Tibial nerve (tissue), 4 donors: ENCODE measurements at regions not wholly inside any gene's neighbourhood (a gene's known extent, or its start where the extent isn't known, plus 50 kb on each side); places are given as distances from the start of the nearest gene placed in this dataset.

Source experiments
- DNase-seq, 2 donors: peaks; one replicate each; pipeline ENCODE4 v3.0.0-alpha.2; 2019; ENCODE audit warnings: low spot score in 2 of 2
- H3K27ac ChIP-seq, 4 donors: fragments of 200-600 bp; sonication (generic) in 3 of 4; one replicate each; pipeline ENCODE4 v1.5.1; 2017 to 2019; ENCODE audit warnings: mild to moderate bottlenecking in 1 of 4
- H3K27me3 ChIP-seq, 2 donors: fragments of 200-600 bp; sonication (generic) in 1 of 2; one replicate each; pipeline versions ENCODE4 v1.5.1 to v1.6.0; 2017 to 2019
- H3K36me3 ChIP-seq, 3 donors: fragments of 200-600 bp; sonication (generic); one replicate each; pipeline ENCODE4 v1.5.1; 2018 to 2019
- H3K4me1 ChIP-seq, 4 donors: fragments of 200-600 bp; sonication (generic) in 3 of 4; one replicate each; pipeline ENCODE4 v1.5.1; 2017 to 2019
- H3K4me3 ChIP-seq, 4 donors: fragments of 200-600 bp; sonication (generic) in 3 of 4; one replicate each; pipeline ENCODE4 v1.5.1; 2017 to 2019; ENCODE audit warnings: mild to moderate bottlenecking in 1 of 4, moderate library complexity in 1 of 4
- H3K9me3 ChIP-seq, 4 donors: fragments of 200-600 bp; sonication (generic) in 3 of 4; one replicate each; pipeline ENCODE4 v1.5.1; 2017 to 2019
- CTCF ChIP-seq, 5 experiments: fragments of 200-600 bp in 3 of 5; fragments of 450-650 bp in 2 of 5; sonication (generic) in 3 of 5; IDR thresholded peaks; one replicate each; pipeline ENCODE4 v1.5.1; 2016 to 2019; ENCODE audit warnings: antibody characterized with exemption in 5 of 5, mild to moderate bottlenecking in 3 of 5, moderate library complexity in 2 of 5
- EP300 ChIP-seq, 2 donors: sonication (generic); formaldehyde crosslinking; IDR thresholded peaks; one replicate each; pipeline ENCODE4 v1.6.1; 2017; ENCODE audit warnings: antibody characterized with exemption in 2 of 2, mild to moderate bottlenecking in 1 of 2
- POLR2A ChIP-seq, 2 donors: fragments of 450-650 bp; IDR thresholded peaks; one replicate each; pipeline ENCODE4 v1.6.1; 2017; ENCODE audit warnings: antibody characterized with exemption in 2 of 2, mild to moderate bottlenecking in 2 of 2, moderate library complexity in 2 of 2
- WGBS, 2 donors: methylation state at CpG; one replicate each; pipeline ENCODE4 v1.1.5; 2018; 5-methylcytosine and 5-hydroxymethylcytosine counted together

DNA sequence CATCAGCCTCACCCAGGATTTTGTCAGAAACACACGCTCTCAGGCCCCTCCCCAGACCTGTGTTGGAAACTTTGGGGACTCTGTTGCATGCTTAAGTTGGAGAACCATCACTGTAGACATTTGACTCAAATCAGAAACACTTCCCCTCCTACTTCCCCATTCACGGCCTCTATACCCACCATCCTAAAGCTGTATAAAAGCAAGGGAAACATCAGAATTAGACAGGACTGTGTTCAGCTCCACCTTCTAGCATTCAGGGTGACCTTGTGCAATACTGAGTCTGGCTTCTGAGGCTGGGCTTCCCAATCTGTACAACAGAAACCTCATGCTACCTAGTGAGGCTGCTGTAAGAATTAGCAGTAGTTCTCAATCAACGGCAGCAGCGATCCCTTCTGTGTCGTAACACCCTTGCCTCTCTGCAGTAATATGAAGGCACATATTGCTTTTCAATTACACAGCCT is 252.3 kb downstream of the LY86 start:
- peaks cover 0 to 6% (median 0%) of the 10 kb centered on the region in 4 donors for H3K4me1 ChIP-seq
- H3K9me3 ChIP-seq, result peaks cover 0 to 4% (median 1%) of the 10 kb centered on the region in 4 donors
- no peaks in the 10 kb centered on the region for H3K27me3 ChIP-seq
- TF ChIP-seq CTCF (IDR thresholded peaks at IDR 0.05) (no peak), EP300 (IDR thresholded peaks at IDR 0.05) (no peak)
- DNase-seq, result no peak
- 81 to 90% methylated on average over 5 of the region's 5 CpGs for WGBS, 2 donors
- no peaks in the 10 kb centered on the region for H3K36me3 ChIP-seq
- no peak overlapping the region for H3K4me3 ChIP-seq
- no peak overlapping the region for H3K27ac ChIP-seq

GRCh38 chr6:6841571-6841970 is 253.1 kb downstream of the LY86 start:
- WGBS, 2 donors, result 43 to 62% methylated on average over 3 of the region's 3 CpGs
- Histone ChIP-seq H3K27me3 (no peaks in the 10 kb centered on the region), H3K4me1 (peaks cover 0 to 6% (median 0%) of the 10 kb centered on the region in 4 donors), H3K9me3 (peaks cover 0 to 10% (median 2%) of the 10 kb centered on the region in 4 donors), H3K36me3 (no peaks in the 10 kb centered on the region), H3K4me3 (no peak overlapping the region), H3K27ac (peak overlapping the region in 1 of 4 donors; percentile 24)
- TF ChIP-seq CTCF (IDR thresholded peaks at IDR 0.05), result no peak
- no peak for TF ChIP-seq POLR2A (IDR thresholded peaks at IDR 0.05)
- TF ChIP-seq EP300 (IDR thresholded peaks at IDR 0.05), result no peak
- DNase-seq, result no peak

- WGBS, 2 donors, result 76 to 81% methylated on average over 5 of the region's 5 CpGs
- H3K27ac ChIP-seq, result no peak overlapping the region
- H3K9me3 ChIP-seq, result peaks cover 0 to 10% (median 2%) of the 10 kb centered on the region in 4 donors
- H3K27me3 ChIP-seq, result no peaks in the 10 kb centered on the region
- H3K4me1 ChIP-seq, result peaks cover 0 to 6% (median 0%) of the 10 kb centered on the region in 4 donors
- no peaks in the 10 kb centered on the region for H3K36me3 ChIP-seq
- DNase-seq, result no peak
- no peak overlapping the region for H3K4me3 ChIP-seq
- TF ChIP-seq CTCF (IDR thresholded peaks at IDR 0.05) (no peak), POLR2A (IDR thresholded peaks at IDR 0.05) (no peak), EP300 (IDR thresholded peaks at IDR 0.05) (no peak)
These were observed 253.8 kb downstream of the LY86 start for GRCh38 chr6:6842291-6842690.

DNA sequence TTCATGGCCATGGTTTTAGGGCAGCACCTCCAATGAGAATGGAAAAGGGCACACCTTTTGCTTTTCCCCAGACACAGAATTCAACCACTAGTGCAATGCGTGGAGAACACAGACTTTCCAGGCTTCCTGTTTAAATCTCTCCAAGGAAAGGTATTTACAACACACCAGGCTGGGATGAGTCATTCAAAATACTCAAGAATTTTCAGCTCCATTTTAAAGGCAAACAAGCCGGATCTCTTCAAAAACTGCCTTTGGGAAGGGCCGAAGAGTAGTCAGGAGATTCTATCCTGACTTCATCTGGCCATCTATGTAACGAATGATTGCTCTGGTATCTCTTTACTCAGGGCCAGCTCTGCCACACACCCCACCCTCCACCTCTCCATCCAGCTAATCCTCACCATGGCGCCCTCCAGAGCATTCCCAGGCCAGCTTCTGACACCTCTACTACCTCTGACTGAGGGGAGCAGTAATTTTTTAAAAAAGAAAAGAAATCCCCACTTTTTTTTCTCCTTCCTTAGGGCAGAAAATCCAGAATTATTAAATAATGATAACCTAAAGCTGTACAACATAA is 254.6 kb downstream of the LY86 start:
- DNase-seq, result no peak
- Histone ChIP-seq H3K4me3 (no peak overlapping the region), H3K27me3 (no peaks in the 10 kb centered on the region), H3K27ac (peak overlapping the region in 2 of 4 donors; percentile 45 to 50), H3K9me3 (peaks cover 0 to 10% (median 2%) of the 10 kb centered on the region in 4 donors), H3K36me3 (no peaks in the 10 kb centered on the region), H3K4me1 (peaks cover 0 to 6% (median 0%) of the 10 kb centered on the region in 4 donors)
- WGBS, 2 donors, result 60 to 75% methylated on average over 5 of the region's 5 CpGs
- TF ChIP-seq POLR2A (IDR thresholded peaks at IDR 0.05), result no peak
- TF ChIP-seq EP300 (IDR thresholded peaks at IDR 0.05), result no peak
- no peak for TF ChIP-seq CTCF (IDR thresholded peaks at IDR 0.05)

- Histone ChIP-seq H3K4me1 (peaks cover 0 to 6% (median 0%) of the 10 kb centered on the region in 4 donors), H3K27me3 (no peaks in the 10 kb centered on the region), H3K4me3 (no peak overlapping the region), H3K9me3 (peaks cover 0 to 10% (median 2%) of the 10 kb centered on the region in 4 donors), H3K27ac (peak overlapping the region in 2 of 4 donors; percentile 45 to 50), H3K36me3 (no peaks in the 10 kb centered on the region)
- TF ChIP-seq CTCF (IDR thresholded peaks at IDR 0.05) (no peak), EP300 (IDR thresholded peaks at IDR 0.05) (no peak), POLR2A (IDR thresholded peaks at IDR 0.05) (no peak)
- WGBS, 2 donors, result 82 to 90% methylated on average over 1 of the region's 1 CpG
- DNase-seq, result no peak
These were observed 255.3 kb downstream of the LY86 start for GRCh38 chr6:6843777-6844176.
